ENCODE measurements at regions not wholly inside any gene's neighbourhood (a gene's known extent, or its start where the extent isn't known, plus 50 kb on each side); places are given as distances from the start of the nearest gene placed in this dataset.

DNA sequence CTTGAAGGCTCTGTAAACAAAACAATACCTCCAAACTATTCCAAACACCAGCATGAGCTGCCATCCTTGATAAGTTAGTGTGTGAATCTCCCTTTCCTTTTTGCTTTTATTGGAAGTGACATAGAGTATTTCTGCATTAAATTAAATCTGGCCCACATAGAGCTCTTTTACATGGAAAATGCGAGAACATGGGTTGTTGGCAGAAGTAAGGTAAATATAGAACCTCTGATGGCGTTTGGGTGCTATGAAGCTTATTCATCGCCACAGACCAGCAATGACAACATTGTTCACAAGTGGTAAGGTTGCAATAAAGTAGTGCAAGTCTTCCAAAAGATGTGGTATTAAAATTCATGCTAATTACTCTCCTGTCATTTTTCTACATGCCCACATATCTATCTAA, 445.8 kb upstream of the JAG1 start:
- TF ChIP-seq CTCF (IDR thresholded peaks at IDR 0.05) (no peak), EZH2phosphoT487 (IDR thresholded peaks at IDR 0.05) (no peak)
